ENCODE measurements at regions not wholly inside any gene's neighbourhood (a gene's known extent, or its start where the extent isn't known, plus 50 kb on each side); places are given as distances from the start of the nearest gene placed in this dataset.
"Not testable (repeated sequence)": the region's sequence is repeated elsewhere in the genome, so short reads cannot be mapped to it uniquely, and the experiment has no call there.

GRCh38 chr15:56568466-56569167, 103.7 kb upstream of the MNS1 start:
- Mint-ChIP-seq H3K27me3 (peaks cover 16% of the 10 kb centered on the region), H3K9me3 (peaks cover 0 to 8% (median 2%) of the 10 kb centered on the region in 7 donors), H3K4me3 (no peak overlapping the region), H3K36me3 (no peaks in the 10 kb centered on the region), H3K27ac (no peak overlapping the region), H3K4me1 (no peaks in the 10 kb centered on the region)
- Histone ChIP-seq H3K9me3 (ENCODE audit: control insufficient read depth in 2 of 2, low read length in 2 of 2) (peaks cover 0 to 3% of the 10 kb centered on the region in 2 experiments), H3K36me3 (ENCODE audit: control insufficient read depth, insufficient read depth, low read length) (no peaks in the 10 kb centered on the region), H3K27ac (ENCODE audit: insufficient read depth, low read length, poor library complexity, severe bottlenecking) (no peak overlapping the region), H3K27me3 (ENCODE audit: control insufficient read depth, insufficient read depth, low read length) (peaks cover 2% of the 10 kb centered on the region), H3K4me3 (ENCODE audit: low read depth, low read length) (no peak overlapping the region), H3K4me1 (ENCODE audit: control insufficient read depth, insufficient read depth, low read length, poor library complexity, severe bottlenecking) (no peaks in the 10 kb centered on the region)
- DNase-seq (no peak), ATAC-seq (ENCODE audit: low read depth in 2 of 2) (no peak)

GRCh38 chr15:56557415-56557814, 92.5 kb upstream of the MNS1 start:
- ATAC-seq (ENCODE audit: low read depth in 2 of 2) (no peak), DNase-seq (no peak)
- Histone ChIP-seq H3K4me3 (ENCODE audit: low read depth, low read length) (no peak overlapping the region), H3K27me3 (ENCODE audit: control insufficient read depth, insufficient read depth, low read length) (no peaks in the 10 kb centered on the region), H3K4me1 (ENCODE audit: control insufficient read depth, insufficient read depth, low read length, poor library complexity, severe bottlenecking) (no peaks in the 10 kb centered on the region), H3K36me3 (ENCODE audit: control insufficient read depth, insufficient read depth, low read length) (no peaks in the 10 kb centered on the region), H3K9me3 (ENCODE audit: control insufficient read depth in 2 of 2, low read length in 2 of 2) (peaks cover 0 to 5% of the 10 kb centered on the region in 2 experiments), H3K27ac (ENCODE audit: insufficient read depth, low read length, poor library complexity, severe bottlenecking) (no peak overlapping the region)
- H3K4me3 Mint-ChIP-seq: no peak overlapping the region
- H3K9me3 Mint-ChIP-seq: peaks cover 0 to 26% (median 13%) of the 10 kb centered on the region in 7 donors
- peaks cover 4% of the 10 kb centered on the region for H3K27me3 Mint-ChIP-seq
- no peaks in the 10 kb centered on the region for H3K4me1 Mint-ChIP-seq
- H3K36me3 Mint-ChIP-seq: no peaks in the 10 kb centered on the region
- no peak overlapping the region for H3K27ac Mint-ChIP-seq

- Mint-ChIP-seq H3K27me3 (peaks cover 4% of the 10 kb centered on the region), H3K9me3 (peaks cover 0 to 17% (median 13%) of the 10 kb centered on the region in 7 donors), H3K36me3 (no peaks in the 10 kb centered on the region), H3K4me3 (no peak overlapping the region), H3K27ac (no peak overlapping the region), H3K4me1 (no peaks in the 10 kb centered on the region)
- Histone ChIP-seq H3K36me3 (ENCODE audit: control insufficient read depth, insufficient read depth, low read length) (no peaks in the 10 kb centered on the region), H3K4me3 (ENCODE audit: low read depth, low read length) (no peak overlapping the region), H3K4me1 (ENCODE audit: control insufficient read depth, insufficient read depth, low read length, poor library complexity, severe bottlenecking) (no peaks in the 10 kb centered on the region), H3K27me3 (ENCODE audit: control insufficient read depth, insufficient read depth, low read length) (no peaks in the 10 kb centered on the region), H3K27ac (ENCODE audit: insufficient read depth, low read length, poor library complexity, severe bottlenecking) (no peak overlapping the region), H3K9me3 (ENCODE audit: control insufficient read depth in 2 of 2, low read length in 2 of 2) (peaks cover 0 to 5% of the 10 kb centered on the region in 2 experiments)
- no peak for DNase-seq
- ATAC-seq (ENCODE audit: low read depth in 2 of 2): no peak
Observed at GRCh38 chr15:56553486-56553885, 88.5 kb upstream of the MNS1 start.

- Histone ChIP-seq H3K4me1 (ENCODE audit: control insufficient read depth, insufficient read depth, low read length, poor library complexity, severe bottlenecking) (no peaks in the 10 kb centered on the region), H3K4me3 (ENCODE audit: low read depth, low read length) (no peak overlapping the region), H3K9me3 (ENCODE audit: control insufficient read depth in 2 of 2, low read length in 2 of 2) (peaks cover 0 to 2% of the 10 kb centered on the region in 2 experiments), H3K27ac (ENCODE audit: insufficient read depth, low read length, poor library complexity, severe bottlenecking) (no peak overlapping the region), H3K27me3 (ENCODE audit: control insufficient read depth, insufficient read depth, low read length) (no peaks in the 10 kb centered on the region), H3K36me3 (ENCODE audit: control insufficient read depth, insufficient read depth, low read length) (no peaks in the 10 kb centered on the region)
- Mint-ChIP-seq H3K27me3 (peaks cover 4% of the 10 kb centered on the region), H3K9me3 (peaks cover 0 to 14% (median 10%) of the 10 kb centered on the region in 7 donors), H3K27ac (no peak overlapping the region), H3K4me3 (no peak overlapping the region), H3K36me3 (no peaks in the 10 kb centered on the region), H3K4me1 (no peaks in the 10 kb centered on the region)
- DNase-seq (no peak), ATAC-seq (ENCODE audit: low read depth in 2 of 2) (no peak)
Observed at GRCh38 chr15:56552659-56553058, 87.7 kb upstream of the MNS1 start.

- H3K4me1 ChIP-seq (ENCODE audit: control insufficient read depth, insufficient read depth, low read length, poor library complexity, severe bottlenecking); H3K4me3 Mint-ChIP-seq; H3K27ac Mint-ChIP-seq; DNase-seq; H3K4me3 ChIP-seq (ENCODE audit: low read depth, low read length); H3K27ac ChIP-seq (ENCODE audit: insufficient read depth, low read length, poor library complexity, severe bottlenecking); H3K36me3 ChIP-seq (ENCODE audit: control insufficient read depth, insufficient read depth, low read length); ATAC-seq (ENCODE audit: low read depth in 2 of 2); H3K9me3 ChIP-seq (ENCODE audit: control insufficient read depth in 2 of 2, low read length in 2 of 2); H3K36me3 Mint-ChIP-seq; H3K27me3 ChIP-seq (ENCODE audit: control insufficient read depth, insufficient read depth, low read length); H3K4me1 Mint-ChIP-seq: not testable (repeated sequence)
- peaks cover 19% of the 10 kb centered on the region for H3K27me3 Mint-ChIP-seq
- H3K9me3 Mint-ChIP-seq: peaks cover 0 to 16% (median 5%) of the 10 kb centered on the region in 7 donors
Observed at GRCh38 chr15:56540570-56540969, 75.6 kb upstream of the MNS1 start.

GRCh38 chr15:56540157-56540556, 75.2 kb upstream of the MNS1 start:
- H3K4me3 Mint-ChIP-seq; H3K4me1 ChIP-seq (ENCODE audit: control insufficient read depth, insufficient read depth, low read length, poor library complexity, severe bottlenecking); ATAC-seq (ENCODE audit: low read depth in 2 of 2); H3K27ac ChIP-seq (ENCODE audit: insufficient read depth, low read length, poor library complexity, severe bottlenecking); DNase-seq; H3K36me3 Mint-ChIP-seq; H3K4me1 Mint-ChIP-seq; H3K27ac Mint-ChIP-seq; H3K27me3 ChIP-seq (ENCODE audit: control insufficient read depth, insufficient read depth, low read length); H3K36me3 ChIP-seq (ENCODE audit: control insufficient read depth, insufficient read depth, low read length); H3K9me3 ChIP-seq (ENCODE audit: control insufficient read depth in 2 of 2, low read length in 2 of 2); H3K4me3 ChIP-seq (ENCODE audit: low read depth, low read length): not testable (repeated sequence)
- Mint-ChIP-seq H3K27me3 (peaks cover 15% of the 10 kb centered on the region), H3K9me3 (peaks cover 0 to 16% (median 5%) of the 10 kb centered on the region in 7 donors)

GRCh38 chr15:56538901-56539545, 74.1 kb upstream of the MNS1 start:
- peaks cover 0 to 5% (median 2%) of the 10 kb centered on the region in 7 donors for H3K9me3 Mint-ChIP-seq
- Histone ChIP-seq H3K9me3 (ENCODE audit: control insufficient read depth in 2 of 2, low read length in 2 of 2) (no peaks in the 10 kb centered on the region), H3K36me3 (ENCODE audit: control insufficient read depth, insufficient read depth, low read length) (no peaks in the 10 kb centered on the region), H3K27me3 (ENCODE audit: control insufficient read depth, insufficient read depth, low read length) (no peaks in the 10 kb centered on the region), H3K27ac (ENCODE audit: insufficient read depth, low read length, poor library complexity, severe bottlenecking) (no peak overlapping the region), H3K4me1 (ENCODE audit: control insufficient read depth, insufficient read depth, low read length, poor library complexity, severe bottlenecking) (no peaks in the 10 kb centered on the region), H3K4me3 (ENCODE audit: low read depth, low read length) (no peak overlapping the region)
- H3K36me3 Mint-ChIP-seq: no peaks in the 10 kb centered on the region
- DNase-seq (no peak), ATAC-seq (ENCODE audit: low read depth in 2 of 2) (no peak)
- H3K27me3 Mint-ChIP-seq: peaks cover 6% of the 10 kb centered on the region
- H3K27ac Mint-ChIP-seq: no peak overlapping the region
- peaks cover 0 to 2% (median 0%) of the 10 kb centered on the region in 4 donors for H3K4me1 Mint-ChIP-seq
- no peak overlapping the region for H3K4me3 Mint-ChIP-seq

- peaks cover 0 to 2% (median 0%) of the 10 kb centered on the region in 4 donors for H3K4me1 Mint-ChIP-seq
Observed at GRCh38 chr15:56537881-56538280, 72.9 kb upstream of the MNS1 start.

More at GRCh38 chr15:56537881-56538280, 72.9 kb upstream of the MNS1 start:
- H3K36me3 Mint-ChIP-seq: no peaks in the 10 kb centered on the region
- peaks cover 0 to 2% (median under 1%) of the 10 kb centered on the region in 7 donors for H3K9me3 Mint-ChIP-seq
- no peak overlapping the region for H3K4me3 Mint-ChIP-seq
- ATAC-seq (ENCODE audit: low read depth in 2 of 2): peak in 1 of 2 donors; percentile 37
- no peak overlapping the region for H3K27ac ChIP-seq (ENCODE audit: insufficient read depth, low read length, poor library complexity, severe bottlenecking)
- H3K27me3 ChIP-seq (ENCODE audit: control insufficient read depth, insufficient read depth, low read length): no peaks in the 10 kb centered on the region
- no peaks in the 10 kb centered on the region for H3K36me3 ChIP-seq (ENCODE audit: control insufficient read depth, insufficient read depth, low read length)
- H3K4me1 ChIP-seq (ENCODE audit: control insufficient read depth, insufficient read depth, low read length, poor library complexity, severe bottlenecking): no peaks in the 10 kb centered on the region
- H3K4me3 ChIP-seq (ENCODE audit: low read depth, low read length): no peak overlapping the region
- H3K27ac Mint-ChIP-seq: no peak overlapping the region
- no peaks in the 10 kb centered on the region for H3K9me3 ChIP-seq (ENCODE audit: control insufficient read depth in 2 of 2, low read length in 2 of 2)
- H3K27me3 Mint-ChIP-seq: peaks cover 6% of the 10 kb centered on the region
- peak in 2 of 3 donors; percentile 4 to 57 for DNase-seq

All from CD4-positive, CD25-positive, alpha-beta regulatory T cell (primary cell).